ENCODE measurements at regions not wholly inside any gene's neighbourhood (a gene's known extent, or its start where the extent isn't known, plus 50 kb on each side); places are given as distances from the start of the nearest gene placed in this dataset.
"Not testable (repeated sequence)": the region's sequence is repeated elsewhere in the genome, so short reads cannot be mapped to it uniquely, and the experiment has no call there.

DNA sequence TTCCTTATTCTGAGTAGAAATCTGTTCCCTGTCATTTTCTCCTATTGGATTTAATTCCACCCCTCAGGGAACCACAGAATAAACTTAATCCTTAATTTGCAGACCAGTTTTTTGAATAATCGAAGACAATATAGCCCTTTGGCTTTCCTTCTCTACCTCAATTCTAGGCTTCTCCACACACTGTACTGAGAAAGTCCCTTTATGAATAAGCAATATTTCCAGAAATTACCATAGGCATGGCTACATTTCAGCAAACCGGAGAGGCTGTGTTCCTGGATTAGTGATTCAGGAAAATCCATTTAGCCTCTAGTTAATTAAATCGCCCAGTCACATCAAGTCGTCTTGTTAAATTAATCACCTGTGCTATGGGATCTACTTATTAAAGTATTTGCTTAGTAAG is 125.1 kb downstream of the ANAPC4 start:
- H3K79me2 ChIP-seq (ENCODE audit: control insufficient read depth, insufficient read depth, low read length, unreplicated experiment) = no peaks in the 10 kb centered on the region
- H3K4me1 ChIP-seq (ENCODE audit: control insufficient read depth, insufficient read depth, low read length, unreplicated experiment) = no peaks in the 10 kb centered on the region
- H3K27ac ChIP-seq (ENCODE audit: low read depth, low read length) = no peak overlapping the region
- H3K27me3 ChIP-seq (ENCODE audit: insufficient read depth, low read length) = peaks cover 17% of the 10 kb centered on the region
- H3K36me3 ChIP-seq (ENCODE audit: insufficient read depth, low read length) = no peaks in the 10 kb centered on the region
- no peak overlapping the region for H3K4me3 ChIP-seq (ENCODE audit: low read depth, low read length)
- no peak overlapping the region for H2AFZ ChIP-seq (ENCODE audit: low read length, unreplicated experiment)

DNA sequence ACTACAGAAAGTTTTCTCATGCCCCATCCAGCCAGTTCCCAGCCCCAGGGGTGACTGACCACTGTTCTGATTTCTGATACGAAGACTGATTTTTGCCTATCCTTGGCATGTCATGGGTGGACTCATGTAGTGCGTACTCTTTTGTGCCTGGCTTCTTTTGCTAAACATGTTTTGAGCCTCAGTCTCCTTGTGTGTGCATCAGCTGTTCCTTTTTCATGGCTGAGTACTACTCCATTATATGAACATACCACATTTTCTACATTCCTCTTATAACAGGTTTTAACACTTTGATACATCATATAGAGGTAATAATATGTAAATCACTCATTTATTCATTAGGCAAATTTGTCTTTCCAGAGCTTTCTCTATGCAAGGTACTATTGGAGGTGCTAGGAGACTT is 126.7 kb downstream of the ANAPC4 start:
- no peaks in the 10 kb centered on the region for H3K36me3 ChIP-seq (ENCODE audit: insufficient read depth, low read length)
- no peaks in the 10 kb centered on the region for H3K79me2 ChIP-seq (ENCODE audit: control insufficient read depth, insufficient read depth, low read length, unreplicated experiment)
- no peak overlapping the region for H2AFZ ChIP-seq (ENCODE audit: low read length, unreplicated experiment)
- no peak overlapping the region for H3K4me3 ChIP-seq (ENCODE audit: low read depth, low read length)
- H3K4me1 ChIP-seq (ENCODE audit: control insufficient read depth, insufficient read depth, low read length, unreplicated experiment) = no peaks in the 10 kb centered on the region
- no peak overlapping the region for H3K27ac ChIP-seq (ENCODE audit: low read depth, low read length)
- peaks cover 3% of the 10 kb centered on the region; the same call in 1 of the 2 replicates for H3K27me3 ChIP-seq (ENCODE audit: insufficient read depth, low read length)

DNA sequence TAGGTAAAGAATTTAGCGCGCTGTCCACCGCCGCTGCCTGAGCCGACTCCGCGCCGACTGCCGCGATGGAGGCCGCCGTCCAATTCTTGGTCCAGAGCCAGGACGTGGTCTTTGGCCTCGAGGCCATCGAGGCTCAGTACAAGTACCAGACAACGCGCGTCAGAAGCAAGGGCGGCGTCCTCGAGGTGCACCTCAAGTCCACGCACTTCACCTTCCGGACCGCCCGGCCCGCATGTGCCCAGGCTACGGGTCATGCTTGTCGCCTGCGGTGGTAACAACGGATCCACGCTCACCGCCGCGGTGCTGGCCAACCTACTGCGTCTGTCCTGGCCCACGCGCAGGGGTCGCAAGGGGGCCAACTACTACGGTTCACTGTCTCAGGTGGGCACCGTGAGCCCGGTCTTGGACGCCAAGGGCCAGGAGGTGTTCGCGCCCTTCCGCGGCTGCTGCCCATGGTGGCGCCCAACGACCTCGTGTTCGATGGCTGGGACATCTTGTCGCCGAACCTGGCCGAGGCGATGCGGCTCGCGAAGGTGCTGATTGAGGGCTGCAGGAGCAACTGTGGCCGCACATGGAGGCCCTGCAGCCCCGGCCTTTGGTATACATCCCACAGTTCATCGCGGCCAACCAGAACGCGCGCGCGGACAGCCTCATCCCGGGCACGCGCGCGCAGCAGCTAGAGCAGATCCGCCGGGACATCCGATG is 128.0 kb downstream of the ANAPC4 start:
- Histone ChIP-seq H3K79me2 (ENCODE audit: control insufficient read depth, insufficient read depth, low read length, unreplicated experiment) (no peaks in the 10 kb centered on the region), H3K36me3 (ENCODE audit: insufficient read depth, low read length) (no peaks in the 10 kb centered on the region), H2AFZ (ENCODE audit: low read length, unreplicated experiment) (no peak overlapping the region), H3K4me3 (ENCODE audit: low read depth, low read length) (no peak overlapping the region), H3K4me1 (ENCODE audit: control insufficient read depth, insufficient read depth, low read length, unreplicated experiment) (no peaks in the 10 kb centered on the region), H3K27ac (ENCODE audit: low read depth, low read length) (no peak overlapping the region), H3K27me3 (ENCODE audit: insufficient read depth, low read length) (no peaks in the 10 kb centered on the region; the same call in 1 of the 2 replicates)

DNA sequence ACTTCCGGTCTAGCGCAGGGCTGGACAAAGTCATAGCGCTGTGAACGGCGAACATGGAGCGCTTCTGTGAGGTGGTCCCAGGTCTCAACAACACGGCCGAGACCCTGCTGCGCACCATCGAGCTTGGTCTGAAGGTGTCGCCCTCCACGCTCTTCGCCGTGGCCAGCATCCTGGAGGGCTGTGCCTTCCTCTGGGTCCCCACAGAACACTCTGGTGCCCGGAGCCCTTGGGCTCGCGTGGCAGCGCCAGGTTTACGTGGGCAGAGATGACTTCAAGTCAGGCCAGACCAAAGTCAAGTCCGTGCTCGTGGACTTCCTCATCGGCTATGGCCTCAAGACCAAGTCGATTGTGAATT is 128.6 kb downstream of the ANAPC4 start:
- Histone ChIP-seq H3K4me3 (ENCODE audit: low read depth, low read length) (no peak overlapping the region), H3K79me2 (ENCODE audit: control insufficient read depth, insufficient read depth, low read length, unreplicated experiment) (no peaks in the 10 kb centered on the region), H3K36me3 (ENCODE audit: insufficient read depth, low read length) (no peaks in the 10 kb centered on the region), H3K27ac (ENCODE audit: low read depth, low read length) (no peak overlapping the region), H3K27me3 (ENCODE audit: insufficient read depth, low read length) (no peaks in the 10 kb centered on the region; the same call in 1 of the 2 replicates), H3K4me1 (ENCODE audit: control insufficient read depth, insufficient read depth, low read length, unreplicated experiment) (no peaks in the 10 kb centered on the region), H2AFZ (ENCODE audit: low read length, unreplicated experiment) (no peak overlapping the region)

DNA sequence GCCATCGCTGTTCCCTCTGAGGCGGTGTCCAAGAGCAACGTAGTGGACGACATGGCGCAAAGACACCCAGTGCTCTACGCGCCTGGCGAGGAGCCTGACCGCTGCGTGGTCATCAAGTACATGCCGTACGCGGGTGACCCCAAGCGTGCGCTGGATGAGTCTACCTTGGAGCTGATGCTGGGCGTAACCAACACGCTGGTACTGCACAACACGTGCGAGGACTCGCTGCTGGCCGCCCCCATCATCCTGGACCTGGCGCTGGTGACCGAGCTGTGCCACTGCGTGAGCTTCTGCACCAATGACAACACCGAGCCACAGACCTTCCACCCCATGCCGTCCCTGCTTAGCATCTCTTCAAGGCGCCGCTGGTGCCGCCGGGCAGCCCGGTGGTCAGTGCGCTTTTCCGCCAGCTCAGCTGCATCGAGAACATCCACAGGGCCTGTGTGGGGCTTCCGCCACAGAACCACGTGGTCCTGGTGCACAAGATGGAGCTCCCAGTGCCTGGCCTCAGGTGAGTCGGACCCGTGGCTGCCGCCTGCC is 129.0 kb downstream of the ANAPC4 start:
- Histone ChIP-seq H3K79me2 (ENCODE audit: control insufficient read depth, insufficient read depth, low read length, unreplicated experiment) (no peaks in the 10 kb centered on the region), H3K36me3 (ENCODE audit: insufficient read depth, low read length) (no peaks in the 10 kb centered on the region), H3K27ac (ENCODE audit: low read depth, low read length) (no peak overlapping the region), H2AFZ (ENCODE audit: low read length, unreplicated experiment) (no peak overlapping the region), H3K27me3 (ENCODE audit: insufficient read depth, low read length) (no peaks in the 10 kb centered on the region), H3K4me1 (ENCODE audit: control insufficient read depth, insufficient read depth, low read length, unreplicated experiment) (no peaks in the 10 kb centered on the region), H3K4me3 (ENCODE audit: low read depth, low read length) (no peak overlapping the region)

DNA sequence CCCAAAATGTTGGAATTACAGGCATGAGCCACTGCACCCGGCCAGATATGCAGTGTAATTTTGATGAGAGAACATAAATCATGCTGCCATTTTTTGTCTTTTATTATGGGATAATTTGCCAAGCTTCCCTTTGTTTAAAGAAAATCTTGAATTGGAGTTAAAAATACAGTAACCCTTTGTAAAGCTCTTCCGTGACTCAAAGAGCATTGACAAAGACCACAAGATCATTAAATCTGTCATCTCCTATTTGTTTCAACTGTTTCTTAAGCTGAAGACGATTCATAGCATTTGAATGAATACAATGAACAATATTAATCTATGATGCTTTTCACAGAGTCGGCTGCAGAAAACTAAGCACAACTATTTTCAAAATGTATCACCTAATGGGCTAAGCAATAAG is 132.6 kb downstream of the ANAPC4 start:
- Histone ChIP-seq H3K79me2 (ENCODE audit: control insufficient read depth, insufficient read depth, low read length, unreplicated experiment) (no peaks in the 10 kb centered on the region), H3K27ac (ENCODE audit: low read depth, low read length) (no peak overlapping the region), H2AFZ (ENCODE audit: low read length, unreplicated experiment) (no peak overlapping the region), H3K4me3 (ENCODE audit: low read depth, low read length) (no peak overlapping the region), H3K4me1 (ENCODE audit: control insufficient read depth, insufficient read depth, low read length, unreplicated experiment) (no peaks in the 10 kb centered on the region), H3K27me3 (ENCODE audit: insufficient read depth, low read length) (no peaks in the 10 kb centered on the region), H3K36me3 (ENCODE audit: insufficient read depth, low read length) (no peaks in the 10 kb centered on the region)

DNA sequence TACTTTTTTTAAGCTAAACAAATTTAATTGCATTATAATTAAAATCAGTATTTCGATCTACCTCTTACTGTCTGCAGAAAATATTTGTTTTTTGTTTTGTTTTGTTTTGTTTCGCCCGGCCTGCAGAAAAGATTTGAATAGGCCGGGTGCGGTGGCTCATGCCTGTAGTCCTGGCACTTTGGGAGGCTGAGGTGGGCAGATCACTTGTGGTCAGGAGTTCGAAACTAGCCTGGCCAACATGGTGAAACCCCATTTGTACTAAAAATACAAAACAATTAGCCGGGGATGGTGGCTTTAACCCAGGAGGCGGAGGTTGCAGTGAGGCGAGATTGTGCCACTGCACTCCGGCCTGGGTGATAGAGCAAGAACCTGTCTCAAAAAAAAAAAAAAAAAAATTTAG is 134.8 kb downstream of the ANAPC4 start:
- H2AFZ ChIP-seq (ENCODE audit: low read length, unreplicated experiment); H3K27ac ChIP-seq (ENCODE audit: low read depth, low read length); H3K4me1 ChIP-seq (ENCODE audit: control insufficient read depth, insufficient read depth, low read length, unreplicated experiment); H3K79me2 ChIP-seq (ENCODE audit: control insufficient read depth, insufficient read depth, low read length, unreplicated experiment); H3K27me3 ChIP-seq (ENCODE audit: insufficient read depth, low read length); H3K4me3 ChIP-seq (ENCODE audit: low read depth, low read length); H3K36me3 ChIP-seq (ENCODE audit: insufficient read depth, low read length): not testable (repeated sequence)

DNA sequence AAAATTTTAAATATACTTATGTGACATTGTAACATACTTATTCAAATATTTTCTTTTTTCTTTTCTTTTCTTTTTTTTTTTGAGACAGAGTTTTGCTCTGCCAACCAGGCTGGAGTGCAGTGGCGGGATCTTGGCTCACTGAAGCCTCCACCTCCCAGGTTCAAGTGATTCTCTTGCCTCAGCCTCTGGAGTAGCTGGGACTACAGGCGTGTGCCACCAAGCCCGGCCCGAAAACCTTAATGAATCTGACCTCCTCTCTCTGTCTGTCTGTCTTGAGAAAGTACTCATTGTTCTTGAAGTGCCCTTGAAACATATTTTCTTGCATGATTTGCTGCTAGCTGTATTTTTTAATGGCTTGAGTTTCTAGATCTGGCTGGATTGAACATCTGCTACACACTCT is 136.8 kb downstream of the ANAPC4 start:
- no peak overlapping the region for H3K4me3 ChIP-seq (ENCODE audit: low read depth, low read length)
- H3K4me1 ChIP-seq (ENCODE audit: control insufficient read depth, insufficient read depth, low read length, unreplicated experiment) = no peaks in the 10 kb centered on the region
- no peaks in the 10 kb centered on the region for H3K79me2 ChIP-seq (ENCODE audit: control insufficient read depth, insufficient read depth, low read length, unreplicated experiment)
- no peak overlapping the region for H2AFZ ChIP-seq (ENCODE audit: low read length, unreplicated experiment)
- peaks cover 17% of the 10 kb centered on the region for H3K27me3 ChIP-seq (ENCODE audit: insufficient read depth, low read length)
- no peak overlapping the region for H3K27ac ChIP-seq (ENCODE audit: low read depth, low read length)
- H3K36me3 ChIP-seq (ENCODE audit: insufficient read depth, low read length) = no peaks in the 10 kb centered on the region

DNA sequence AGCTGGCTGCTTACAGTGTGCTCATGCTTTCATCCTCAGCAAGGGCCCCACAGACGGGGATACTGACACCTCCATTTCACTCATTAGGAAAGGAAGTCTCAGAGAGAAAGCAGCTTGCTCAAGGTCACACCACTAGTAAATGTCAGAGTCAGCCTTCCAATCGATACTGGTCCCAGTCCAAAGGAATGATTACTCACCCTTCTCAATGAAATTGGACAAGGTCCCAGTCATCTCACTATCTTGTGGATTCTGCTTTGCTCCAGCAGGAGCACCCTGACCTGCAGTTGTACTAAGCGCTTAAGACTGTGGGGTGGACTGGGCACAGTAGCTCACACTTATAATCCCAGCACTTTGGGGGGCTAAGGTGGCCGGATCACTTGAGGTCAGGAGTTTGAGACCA is 132.2 kb upstream of the SLC34A2 start:
- no peaks in the 10 kb centered on the region for H3K4me1 ChIP-seq (ENCODE audit: control insufficient read depth, insufficient read depth, low read length, unreplicated experiment)
- no peak overlapping the region for H3K27ac ChIP-seq (ENCODE audit: low read depth, low read length)
- H3K27me3 ChIP-seq (ENCODE audit: insufficient read depth, low read length) = peaks cover 21% of the 10 kb centered on the region
- no peaks in the 10 kb centered on the region for H3K36me3 ChIP-seq (ENCODE audit: insufficient read depth, low read length)
- H3K4me3 ChIP-seq (ENCODE audit: low read depth, low read length) = no peak overlapping the region
- no peaks in the 10 kb centered on the region for H3K79me2 ChIP-seq (ENCODE audit: control insufficient read depth, insufficient read depth, low read length, unreplicated experiment)
- H2AFZ ChIP-seq (ENCODE audit: low read length, unreplicated experiment) = no peak overlapping the region

DNA sequence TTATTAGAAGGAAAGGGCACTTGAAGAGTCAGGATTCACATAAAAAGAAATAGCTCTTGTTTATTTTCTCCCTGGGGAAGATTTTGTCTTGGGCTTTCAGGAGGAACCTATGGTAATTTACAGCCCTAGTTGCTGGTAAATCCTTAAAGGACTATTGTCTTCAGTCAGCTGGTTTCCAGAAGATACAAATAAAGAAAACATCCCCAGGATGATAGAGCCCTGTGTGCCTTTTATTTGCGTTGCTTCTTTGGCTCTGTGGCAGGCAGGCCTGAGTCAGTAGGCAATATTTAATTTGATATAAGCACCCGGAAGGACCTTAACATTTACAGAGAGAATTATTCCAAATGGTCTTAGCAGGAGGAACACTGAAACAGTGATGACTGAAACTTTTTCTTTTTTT is 131.0 kb upstream of the SLC34A2 start:
- Histone ChIP-seq H3K27ac (ENCODE audit: low read depth, low read length) (no peak overlapping the region), H3K27me3 (ENCODE audit: insufficient read depth, low read length) (peaks cover 9% of the 10 kb centered on the region; the same call in 1 of the 2 replicates), H3K36me3 (ENCODE audit: insufficient read depth, low read length) (no peaks in the 10 kb centered on the region), H2AFZ (ENCODE audit: low read length, unreplicated experiment) (no peak overlapping the region), H3K79me2 (ENCODE audit: control insufficient read depth, insufficient read depth, low read length, unreplicated experiment) (no peaks in the 10 kb centered on the region), H3K4me1 (ENCODE audit: control insufficient read depth, insufficient read depth, low read length, unreplicated experiment) (no peaks in the 10 kb centered on the region), H3K4me3 (ENCODE audit: low read depth, low read length) (no peak overlapping the region)

DNA sequence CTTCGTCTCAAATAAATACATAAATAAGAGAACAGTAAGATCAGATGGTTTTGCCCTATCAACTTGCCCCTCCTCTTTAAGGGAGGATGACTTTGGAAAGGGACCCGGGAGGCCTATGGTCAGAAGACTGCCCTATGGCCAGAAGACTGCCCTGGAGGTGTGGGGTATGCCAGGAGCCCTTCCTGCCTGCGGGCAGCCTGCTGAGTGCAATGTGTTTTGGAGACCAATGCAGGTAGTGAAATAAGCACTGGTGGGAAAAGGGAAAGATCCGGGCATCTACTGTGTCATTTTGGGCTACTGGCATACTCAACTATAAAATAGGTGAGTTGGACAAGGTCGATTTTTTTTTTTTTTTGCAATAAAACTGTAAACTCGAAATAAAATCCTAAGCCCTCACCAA is 129.8 kb upstream of the SLC34A2 start:
- H2AFZ ChIP-seq (ENCODE audit: low read length, unreplicated experiment) = no peak overlapping the region
- no peak overlapping the region for H3K4me3 ChIP-seq (ENCODE audit: low read depth, low read length)
- H3K79me2 ChIP-seq (ENCODE audit: control insufficient read depth, insufficient read depth, low read length, unreplicated experiment) = no peaks in the 10 kb centered on the region
- H3K27ac ChIP-seq (ENCODE audit: low read depth, low read length) = no peak overlapping the region
- H3K4me1 ChIP-seq (ENCODE audit: control insufficient read depth, insufficient read depth, low read length, unreplicated experiment) = no peaks in the 10 kb centered on the region
- no peaks in the 10 kb centered on the region for H3K36me3 ChIP-seq (ENCODE audit: insufficient read depth, low read length)
- H3K27me3 ChIP-seq (ENCODE audit: insufficient read depth, low read length) = peaks cover 5% of the 10 kb centered on the region; the same call in 1 of the 2 replicates

Data from ACC112 (cell line).